Limb (tissue), 2 donors: ENCODE measurements at regions not wholly inside any gene's neighbourhood (a gene's known extent, or its start where the extent isn't known, plus 50 kb on each side); places are given as distances from the start of the nearest gene placed in this dataset.
A peak's percentile ranks its signal among the peaks of the same experiment; 100 is the strongest.
"Not testable (repeated sequence)": the region's sequence is repeated elsewhere in the genome, so short reads cannot be mapped to it uniquely, and the experiment has no call there.

ENCODE experiments used
- DNase-seq, 2 donors: peaks; one replicate each; pipeline ENCODE4 v3.0.0-alpha.2; 2016; ENCODE audit errors: extremely low spot score in 2 of 2

- DNase-seq = no peak
Measured at GRCh38 chr4:181821039-181822004, 421.9 kb upstream of the TENM3 start.

- peak in 1 of 2 donors; percentile 48 for DNase-seq
Measured at GRCh38 chr4:181822005-181822375, 421.2 kb upstream of the TENM3 start.

- no peak for DNase-seq
Measured at GRCh38 chr4:181823183-181823582, 420.0 kb upstream of the TENM3 start.

GRCh38 chr4:181823645-181824044 lies 419.6 kb upstream of the TENM3 start:
- DNase-seq = no peak

GRCh38 chr4:181825564-181825963 lies 417.6 kb upstream of the TENM3 start:
- no peak for DNase-seq

GRCh38 chr4:181827246-181827645 lies 416.0 kb upstream of the TENM3 start:
- no peak for DNase-seq

GRCh38 chr4:181830404-181831035 lies 412.7 kb upstream of the TENM3 start:
- DNase-seq = no peak

GRCh38 chr4:181834071-181834470 lies 409.1 kb upstream of the TENM3 start:
- DNase-seq = no peak

GRCh38 chr4:181835348-181835747 lies 407.9 kb upstream of the TENM3 start:
- no peak for DNase-seq

- DNase-seq = no peak
Measured at GRCh38 chr4:181838253-181838652, 404.9 kb upstream of the TENM3 start.

- not testable (repeated sequence) for DNase-seq
Measured at GRCh38 chr4:181843797-181844196, 399.4 kb upstream of the TENM3 start.

GRCh38 chr4:181845617-181846016 lies 397.6 kb upstream of the TENM3 start:
- no peak for DNase-seq

GRCh38 chr4:181846934-181847333 lies 396.3 kb upstream of the TENM3 start:
- DNase-seq = no peak

- DNase-seq = no peak
Measured at GRCh38 chr4:181848357-181848756, 394.8 kb upstream of the TENM3 start.

GRCh38 chr4:181849472-181849871 lies 393.7 kb upstream of the TENM3 start:
- DNase-seq = no peak

GRCh38 chr4:181853881-181854511 lies 389.2 kb upstream of the TENM3 start:
- no peak for DNase-seq

- no peak for DNase-seq
Measured at GRCh38 chr4:181855307-181855706, 387.9 kb upstream of the TENM3 start.

- not testable (repeated sequence) for DNase-seq
Measured at GRCh38 chr4:181857471-181857870, 385.7 kb upstream of the TENM3 start.

GRCh38 chr4:181858741-181859140 lies 384.5 kb upstream of the TENM3 start:
- DNase-seq = no peak

- no peak for DNase-seq
Measured at GRCh38 chr4:181859439-181859838, 383.8 kb upstream of the TENM3 start.

- DNase-seq = peak in 1 of 2 donors; percentile 32
Measured at GRCh38 chr4:181860157-181860556, 383.0 kb upstream of the TENM3 start.

- DNase-seq = no peak
Measured at GRCh38 chr4:181860668-181861067, 382.5 kb upstream of the TENM3 start.
